SK-N-SH (cell line): ENCODE measurements at regions not wholly inside any gene's neighbourhood (a gene's known extent, or its start where the extent isn't known, plus 50 kb on each side); places are given as distances from the start of the nearest gene placed in this dataset.

ENCODE experiments used
- CTCF ChIA-PET: fragments of 300-600, 350-600 bp; formaldehyde crosslinking; extraction: SDS; loops from one replicate; lab custom pipeline; 2021; lab: Yijun Ruan, JAX
- POLR2A ChIA-PET: fragments of 350-600 bp; sonication (Branson Sonifier 250); formaldehyde crosslinking; extraction: SDS; loops from one replicate; lab custom pipeline; 2020; ENCODE audit warnings: antibody characterized with exemption, inconsistent platforms; lab: Yijun Ruan, JAX
- DNase-seq: peaks from one replicate; pipeline ENCODE4 v3.0.0; 2012
- H2AFZ ChIP-seq: fragments of 200-600 bp; sonication (generic); 2 replicates; pipeline ENCODE4 v1.8.1; 2016; ENCODE audit warnings: antibody characterized with exemption, mild to moderate bottlenecking, low read depth
- H3F3A ChIP-seq: fragments of 200-600 bp; sonication (generic); replicated peaks from 2 replicates; pipeline ENCODE3; 2016; ENCODE audit warnings: antibody characterized with exemption, mild to moderate bottlenecking; ENCODE audit not compliant: insufficient read depth
- H3K27ac ChIP-seq, 2 experiments: fragments of 200-500 bp in 1 of 2; fragments of 200-600 bp in 1 of 2; sonication (Bioruptor generic) in 1 of 2; sonication (generic), shearing (Covaris generic) in 1 of 2; 2 replicates each; pipeline versions ENCODE4 v1.5.1 to v1.6.1; 2014 to 2016; ENCODE audit warnings: low read depth in 2 of 2, inconsistent platforms in 1 of 2, low read length in 1 of 2, mild to moderate bottlenecking in 1 of 2, mixed read lengths in 1 of 2
- H3K27me3 ChIP-seq: fragments of 200-600 bp; sonication (generic), shearing (Covaris generic); 2 replicates; pipeline ENCODE4 v1.6.1; 2016; ENCODE audit warnings: mixed run types; ENCODE audit not compliant: insufficient read depth
- H3K36me3 ChIP-seq, 2 experiments: fragments of 200-500 bp in 1 of 2; fragments of 200-600 bp in 1 of 2; sonication (Bioruptor generic) in 1 of 2; sonication (generic) in 1 of 2; replicated peaks in 1 of 2; 2 replicates each; pipeline versions ENCODE3 to v1.5.1; 2014 to 2016; ENCODE audit warnings: low read length in 1 of 2, mild to moderate bottlenecking in 1 of 2; ENCODE audit not compliant: insufficient read depth in 2 of 2, control insufficient read depth in 1 of 2
- H3K4me1 ChIP-seq, 2 experiments: fragments of 200-500 bp in 1 of 2; fragments of 200-600 bp in 1 of 2; sonication (Bioruptor generic) in 1 of 2; sonication (generic), shearing (Covaris generic) in 1 of 2; 2 replicates each; pipeline versions ENCODE4 v1.5.1 to v1.6.1; 2014 to 2016; ENCODE audit warnings: low read depth in 1 of 2, low read length in 1 of 2, mixed run types in 1 of 2; ENCODE audit not compliant: insufficient read depth in 2 of 2, control insufficient read depth in 1 of 2
- H3K4me2 ChIP-seq: fragments of 200-600 bp; sonication (generic), shearing (Covaris generic); 2 replicates; pipeline ENCODE4 v1.6.1; 2017; ENCODE audit warnings: mixed run types
- H3K4me3 ChIP-seq, 2 experiments: fragments of 200-500 bp in 1 of 2; fragments of 200-600 bp in 1 of 2; sonication (Bioruptor generic) in 1 of 2; sonication (generic), shearing (Covaris generic) in 1 of 2; 2 replicates each; pipeline versions ENCODE4 v1.5.1 to v1.8.1; 2014 to 2016; ENCODE audit warnings: low read depth in 2 of 2, inconsistent platforms in 1 of 2, low read length in 1 of 2, mild to moderate bottlenecking in 1 of 2, mixed read lengths in 1 of 2, moderate library complexity in 1 of 2
- H3K79me2 ChIP-seq: fragments of 200-600 bp; sonication (generic); 2 replicates; pipeline ENCODE4 v1.8.1; 2017; ENCODE audit warnings: mild to moderate bottlenecking; ENCODE audit not compliant: insufficient read depth
- H3K9ac ChIP-seq: fragments of 200-600 bp; sonication (generic); 2 replicates; pipeline ENCODE4 v1.6.1; 2017; ENCODE audit warnings: mixed run types
- H3K9me2 ChIP-seq: fragments of 200-600 bp; sonication (generic); 2 replicates; pipeline ENCODE4 v1.6.1; 2017; ENCODE audit warnings: mixed run types
- H3K9me3 ChIP-seq: fragments of 200-600 bp; sonication (generic); 2 replicates; pipeline ENCODE4 v1.6.1; 2017; ENCODE audit warnings: mixed run types, mild to moderate bottlenecking, moderate library complexity
- H4K20me1 ChIP-seq: fragments of 200-600 bp; sonication (generic); 2 replicates; pipeline ENCODE4 v1.6.1; 2017; ENCODE audit warnings: mild to moderate bottlenecking, mixed run types; ENCODE audit not compliant: insufficient read depth
- CHD2 ChIP-seq: fragments of 150-350 bp; IDR thresholded peaks from 2 replicates; pipeline ENCODE4 v1.6.1; 2018; ENCODE audit warnings: low read length; ENCODE audit not compliant: partially characterized antibody
- EZH2phosphoT487 ChIP-seq: fragments of 200-600 bp; sonication (generic); IDR thresholded peaks from 2 replicates; pipeline ENCODE4 v1.6.1; 2017; ENCODE audit warnings: low read depth, mixed run types, mild to moderate bottlenecking, antibody characterized with exemption, moderate library complexity, borderline replicate concordance
- FOXJ3 ChIP-seq: sonication (generic); formaldehyde crosslinking; IDR thresholded peaks from 2 replicates; pipeline ENCODE4 v1.5.1; 2020; ENCODE audit warnings: mild to moderate bottlenecking, missing genetic modification reagents
- FOXM1 ChIP-seq: IDR thresholded peaks from 2 replicates; pipeline ENCODE4 v1.4.0; 2012; ENCODE audit warnings: low read depth, mild to moderate bottlenecking
- MEF2A ChIP-seq: IDR thresholded peaks from 2 replicates; pipeline ENCODE4 v1.4.0; 2012; ENCODE audit warnings: low read depth, borderline replicate concordance
- NFIC ChIP-seq: IDR thresholded peaks from 2 replicates; pipeline ENCODE4 v1.4.0; 2012; ENCODE audit warnings: borderline replicate concordance
- NRF1 ChIP-seq: IDR thresholded peaks from 2 replicates; pipeline ENCODE4 v1.6.1; 2012; ENCODE audit warnings: low read depth, mild to moderate bottlenecking, low read length
- RAD21 ChIP-seq: IDR thresholded peaks from 2 replicates; pipeline ENCODE4 v1.6.1; 2012; ENCODE audit warnings: mild to moderate bottlenecking, low read length
- RCOR1 ChIP-seq: fragments of 150-350 bp; IDR thresholded peaks from 2 replicates; pipeline ENCODE4 v1.6.1; 2017; ENCODE audit warnings: antibody characterized with exemption, low read length
- RFX5 ChIP-seq: IDR thresholded peaks from 2 replicates; pipeline ENCODE4 v1.6.1; 2012; ENCODE audit warnings: mild to moderate bottlenecking, improper control_type of control experiment, low read length
- SIN3A ChIP-seq: IDR thresholded peaks from 2 replicates; pipeline ENCODE4 v1.6.1; 2012; ENCODE audit warnings: low read depth, mild to moderate bottlenecking, low read length, moderate library complexity, borderline replicate concordance
- SMC3 ChIP-seq: IDR thresholded peaks from 2 replicates; pipeline ENCODE4 v1.6.1; 2012; ENCODE audit warnings: low read depth, low read length, improper control_type of control experiment
- TAF1 ChIP-seq: IDR thresholded peaks from 2 replicates; pipeline ENCODE4 v1.6.1; 2012; ENCODE audit warnings: low read depth, mild to moderate bottlenecking, low read length, moderate library complexity, borderline replicate concordance
- USF1 ChIP-seq: IDR thresholded peaks from 2 replicates; pipeline ENCODE4 v1.4.0; 2012; ENCODE audit warnings: low read depth, borderline replicate concordance
- YY1 ChIP-seq: IDR thresholded peaks from 2 replicates; pipeline ENCODE4 v1.4.0; 2012; ENCODE audit warnings: low read depth, mild to moderate bottlenecking
- WGBS: methylation state at CpG from one replicate; pipeline ENCODE4 v1.1.6; 2017; ENCODE audit warnings: low lambda C conversion rate; 5-methylcytosine and 5-hydroxymethylcytosine counted together
- TF ChIP-seq, protein P1 (sequence below): fragments of 150-350 bp; IDR thresholded peaks from 2 replicates; pipeline ENCODE4 v1.6.1; 2016; ENCODE audit warnings: mild to moderate bottlenecking, low read depth, low read length

- CTCF ChIA-PET, result no interaction called here
- no peak for DNase-seq
- no peaks in the 10 kb centered on the region for H3K9me3 ChIP-seq
- TF ChIP-seq SIN3A (no peak), NRF1 (no peak), SMC3 (no peak), USF1 (no peak), FOXM1 (no peak), TAF1 (no peak), RCOR1 (no peak), RAD21 (no peak), NFIC (no peak), RFX5 (no peak)
- TF ChIP-seq, protein P1, sequence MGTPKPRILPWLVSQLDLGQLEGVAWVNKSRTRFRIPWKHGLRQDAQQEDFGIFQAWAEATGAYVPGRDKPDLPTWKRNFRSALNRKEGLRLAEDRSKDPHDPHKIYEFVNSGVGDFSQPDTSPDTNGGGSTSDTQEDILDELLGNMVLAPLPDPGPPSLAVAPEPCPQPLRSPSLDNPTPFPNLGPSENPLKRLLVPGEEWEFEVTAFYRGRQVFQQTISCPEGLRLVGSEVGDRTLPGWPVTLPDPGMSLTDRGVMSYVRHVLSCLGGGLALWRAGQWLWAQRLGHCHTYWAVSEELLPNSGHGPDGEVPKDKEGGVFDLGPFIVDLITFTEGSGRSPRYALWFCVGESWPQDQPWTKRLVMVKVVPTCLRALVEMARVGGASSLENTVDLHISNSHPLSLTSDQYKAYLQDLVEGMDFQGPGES, result no peak
- no peak overlapping the region for H2AFZ ChIP-seq
- H3K27me3 ChIP-seq, result peaks cover 52% of the 10 kb centered on the region
- no peak overlapping the region for H3K27ac ChIP-seq
- H4K20me1 ChIP-seq, result no peaks in the 10 kb centered on the region
- no peak overlapping the region for H3K4me3 ChIP-seq
- H3F3A ChIP-seq, result no peaks in the 10 kb centered on the region
- peaks cover 0 to 13% of the 10 kb centered on the region in 2 experiments; a peak in 1 of 4 replicates for H3K4me1 ChIP-seq
- H3K4me2 ChIP-seq, result no peak overlapping the region
- no peaks in the 10 kb centered on the region for H3K79me2 ChIP-seq
- POLR2A ChIA-PET, result no interaction called here
- H3K9ac ChIP-seq, result no peak overlapping the region
- H3K9me2 ChIP-seq, result no peaks in the 10 kb centered on the region
- 64% methylated on average over 8 of the region's 8 CpGs for WGBS
- H3K36me3 ChIP-seq, result no peaks in the 10 kb centered on the region
Observed at GRCh38 chr3:194078045-194078821, 57.7 kb upstream of the HES1 start.

GRCh38 chr3:194079702-194080172 lies 56.2 kb upstream of the HES1 start:
- H3K4me3 ChIP-seq, result no peak overlapping the region
- no peaks in the 10 kb centered on the region for H4K20me1 ChIP-seq
- ChIA-PET POLR2A (no interaction called here), CTCF (no interaction called here)
- no peaks in the 10 kb centered on the region for H3K79me2 ChIP-seq
- no peaks in the 10 kb centered on the region for H3F3A ChIP-seq
- DNase-seq, result no peak
- H3K9ac ChIP-seq, result no peak overlapping the region
- H3K27me3 ChIP-seq, result peaks cover 66% of the 10 kb centered on the region
- no peak overlapping the region for H2AFZ ChIP-seq
- H3K9me2 ChIP-seq, result no peaks in the 10 kb centered on the region
- peaks cover 0 to 24% of the 10 kb centered on the region in 2 experiments; a peak in 1 of 4 replicates for H3K4me1 ChIP-seq
- no peak for TF ChIP-seq RAD21
- no peak for TF ChIP-seq MEF2A
- TF ChIP-seq EZH2phosphoT487, result no peak
- no peak for TF ChIP-seq CHD2
- no peak for TF ChIP-seq FOXJ3 (CRISPR knock-in tag)
- no peak for TF ChIP-seq SMC3
- no peak for TF ChIP-seq RCOR1
- TF ChIP-seq YY1, result no peak
- no peak for TF ChIP-seq FOXM1
- H3K4me2 ChIP-seq, result no peak overlapping the region
- H3K9me3 ChIP-seq, result no peaks in the 10 kb centered on the region
- 91% methylated on average over 14 of the region's 14 CpGs for WGBS
- H3K27ac ChIP-seq, result no peak overlapping the region
- no peaks in the 10 kb centered on the region for H3K36me3 ChIP-seq
